GM18951 (cell line): ENCODE measurements at regions not wholly inside any gene's neighbourhood (a gene's known extent, or its start where the extent isn't known, plus 50 kb on each side); places are given as distances from the start of the nearest gene placed in this dataset.

Experiments
- POLR2A ChIP-seq: IDR thresholded peaks from 4 replicates; pipeline ENCODE4 v1.6.1; 2011; ENCODE audit warnings: mild to moderate bottlenecking; ENCODE audit not compliant: insufficient read length, insufficient read depth; ENCODE audit errors: extremely low read depth
- in situ Hi-C: fragments of 300-500 bp; cut with MboI; formaldehyde crosslinking; loops from one replicate; pipeline ENCODE4 v1.12.0; 2022; ENCODE audit warnings: low sequenced_read_pairs, mixed read lengths, inconsistent platforms; ENCODE audit not compliant: unreplicated experiment

GRCh38 chr2:104702031-104702850 lies 151.7 kb upstream of the POU3F3 start:
- no peak for TF ChIP-seq POLR2A
- in situ Hi-C loops = no loop called here

- in situ Hi-C loops = no loop called here
- TF ChIP-seq POLR2A = no peak
Observed at GRCh38 chr2:104703669-104704068, 150.2 kb upstream of the POU3F3 start.

GRCh38 chr2:104704496-104705245 lies 149.2 kb upstream of the POU3F3 start:
- TF ChIP-seq POLR2A = no peak

GRCh38 chr2:104707056-104707455 lies 146.9 kb upstream of the POU3F3 start:
- TF ChIP-seq POLR2A = no peak
- in situ Hi-C loops = no loop called here

More at GRCh38 chr2:104704496-104705245, 149.2 kb upstream of the POU3F3 start:
- in situ Hi-C loops = no loop called here

GRCh38 chr2:104708967-104709366 lies 144.9 kb upstream of the POU3F3 start:
- in situ Hi-C loops = no loop called here
- TF ChIP-seq POLR2A = no peak

GRCh38 chr2:104716061-104716460 lies 137.9 kb upstream of the POU3F3 start:
- in situ Hi-C loops = no loop called here
- no peak for TF ChIP-seq POLR2A

GRCh38 chr2:104733226-104733943 lies 120.5 kb upstream of the POU3F3 start:
- TF ChIP-seq POLR2A = no peak
- in situ Hi-C loops = no loop called here

GRCh38 chr2:104734937-104735586 lies 118.9 kb upstream of the POU3F3 start:
- in situ Hi-C loops = no loop called here
- no peak for TF ChIP-seq POLR2A

GRCh38 chr2:104736026-104736425 lies 117.9 kb upstream of the POU3F3 start:
- in situ Hi-C loops = no loop called here
- no peak for TF ChIP-seq POLR2A

GRCh38 chr2:104741860-104742259 lies 112.1 kb upstream of the POU3F3 start:
- in situ Hi-C loops = no loop called here
- no peak for TF ChIP-seq POLR2A

- no peak for TF ChIP-seq POLR2A
Observed at GRCh38 chr2:104744537-104744936, 109.4 kb upstream of the POU3F3 start.

GRCh38 chr2:104745846-104746245 lies 108.1 kb upstream of the POU3F3 start:
- no peak for TF ChIP-seq POLR2A
- in situ Hi-C loops = no loop called here

More at GRCh38 chr2:104744537-104744936, 109.4 kb upstream of the POU3F3 start:
- in situ Hi-C loops = no loop called here

- in situ Hi-C loops = no loop called here
- no peak for TF ChIP-seq POLR2A
Observed at GRCh38 chr2:104746299-104746698, 107.6 kb upstream of the POU3F3 start.
